IPS-18c (cell line): ENCODE measurements at regions not wholly inside any gene's neighbourhood (a gene's known extent, or its start where the extent isn't known, plus 50 kb on each side); places are given as distances from the start of the nearest gene placed in this dataset.

Source experiments
- H3K4me3 ChIP-seq: 2 replicates; pipeline ENCODE4 v1.7.0; 2013; ENCODE audit warnings: low read depth, mild to moderate bottlenecking, low read length, moderate library complexity; ENCODE audit not compliant: insufficient read depth
- H3K9me3 ChIP-seq: one replicate; pipeline ENCODE4 v1.6.1; 2013; ENCODE audit warnings: mild to moderate bottlenecking, low read length, moderate library complexity; ENCODE audit not compliant: control insufficient read depth, insufficient read depth

DNA sequence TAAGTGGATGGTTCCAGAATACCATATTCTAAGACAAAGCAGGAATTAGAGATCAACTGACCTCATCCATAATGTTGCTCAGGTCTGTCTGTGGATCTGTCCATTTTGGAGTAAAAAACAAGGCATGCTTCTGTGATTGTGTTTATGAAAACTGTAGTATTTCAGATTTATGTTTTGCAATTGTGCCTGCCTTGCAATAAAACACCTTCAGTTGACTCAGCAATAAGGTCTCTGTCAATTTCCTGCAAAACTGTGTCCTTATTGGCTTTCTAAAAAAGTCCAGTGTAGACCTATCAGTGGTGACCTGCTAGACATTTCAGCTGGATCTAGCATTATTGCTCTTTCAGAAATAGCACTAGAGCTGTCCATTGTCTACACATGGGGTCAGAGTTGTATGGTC lies 409.5 kb upstream of the AZI2 start:
- H3K4me3 ChIP-seq, result no peak overlapping the region
- no peaks in the 10 kb centered on the region for H3K9me3 ChIP-seq

DNA sequence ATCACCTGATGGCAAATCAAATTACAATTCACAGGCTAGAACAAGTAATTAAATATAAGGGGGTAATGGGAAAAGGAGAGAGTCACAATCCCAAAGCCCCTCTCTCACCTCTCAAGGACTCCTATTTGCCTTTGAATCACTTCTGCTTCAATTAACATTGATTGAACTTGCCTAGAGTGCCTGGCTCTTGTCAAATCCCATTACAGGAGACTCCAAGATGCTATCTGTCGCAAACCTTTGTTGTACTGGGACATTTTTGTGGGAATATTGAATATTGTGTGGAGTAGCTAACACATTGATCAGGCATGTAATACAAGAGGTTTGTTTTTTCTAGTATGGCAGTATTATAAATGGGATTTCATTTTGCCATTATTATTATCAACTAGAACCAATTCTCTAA lies 412.8 kb upstream of the AZI2 start:
- H3K4me3 ChIP-seq, result no peak overlapping the region
- H3K9me3 ChIP-seq, result no peaks in the 10 kb centered on the region

DNA sequence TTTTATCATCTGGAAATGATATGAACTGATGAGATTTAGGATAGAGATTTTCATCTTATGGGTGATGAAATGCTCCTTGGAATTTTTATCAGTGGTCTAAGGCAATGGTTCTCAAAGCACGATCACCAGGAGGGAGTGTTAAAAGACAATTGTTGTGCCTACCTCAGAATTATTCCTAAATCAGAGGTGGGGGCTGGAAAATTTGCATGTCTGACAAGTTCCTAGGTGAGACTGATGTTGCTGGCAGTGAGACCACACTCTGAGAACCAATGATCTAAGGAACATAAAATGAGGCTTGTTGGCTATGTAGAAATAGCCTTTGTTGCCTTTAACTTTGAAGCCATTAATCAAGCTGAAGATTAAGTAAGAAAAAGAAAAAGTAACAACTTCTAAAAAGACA lies 416.6 kb upstream of the AZI2 start:
- H3K9me3 ChIP-seq, result no peaks in the 10 kb centered on the region

DNA sequence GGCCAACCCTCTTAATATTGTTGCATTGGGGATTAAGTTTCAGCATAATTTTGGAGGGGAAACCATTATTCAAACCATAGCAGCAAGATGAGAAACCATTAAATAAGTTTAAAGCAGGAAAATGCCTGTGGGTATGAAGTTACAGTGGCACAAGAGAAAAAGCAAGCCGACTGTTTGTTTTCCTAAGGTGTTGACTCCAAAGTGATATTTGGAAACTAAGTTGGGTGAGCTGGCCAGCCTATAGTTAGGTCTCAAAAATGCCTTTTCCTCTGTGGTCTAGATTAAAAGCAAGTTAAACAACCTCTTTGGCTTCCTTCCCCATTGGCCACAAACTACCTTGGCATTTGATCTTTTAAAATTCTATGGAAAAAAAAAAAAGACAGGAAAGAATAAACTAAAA lies 419.8 kb upstream of the AZI2 start:
- H3K9me3 ChIP-seq, result no peaks in the 10 kb centered on the region

More for the DNA sequence above, 416.6 kb upstream of the AZI2 start:
- no peak overlapping the region for H3K4me3 ChIP-seq

DNA sequence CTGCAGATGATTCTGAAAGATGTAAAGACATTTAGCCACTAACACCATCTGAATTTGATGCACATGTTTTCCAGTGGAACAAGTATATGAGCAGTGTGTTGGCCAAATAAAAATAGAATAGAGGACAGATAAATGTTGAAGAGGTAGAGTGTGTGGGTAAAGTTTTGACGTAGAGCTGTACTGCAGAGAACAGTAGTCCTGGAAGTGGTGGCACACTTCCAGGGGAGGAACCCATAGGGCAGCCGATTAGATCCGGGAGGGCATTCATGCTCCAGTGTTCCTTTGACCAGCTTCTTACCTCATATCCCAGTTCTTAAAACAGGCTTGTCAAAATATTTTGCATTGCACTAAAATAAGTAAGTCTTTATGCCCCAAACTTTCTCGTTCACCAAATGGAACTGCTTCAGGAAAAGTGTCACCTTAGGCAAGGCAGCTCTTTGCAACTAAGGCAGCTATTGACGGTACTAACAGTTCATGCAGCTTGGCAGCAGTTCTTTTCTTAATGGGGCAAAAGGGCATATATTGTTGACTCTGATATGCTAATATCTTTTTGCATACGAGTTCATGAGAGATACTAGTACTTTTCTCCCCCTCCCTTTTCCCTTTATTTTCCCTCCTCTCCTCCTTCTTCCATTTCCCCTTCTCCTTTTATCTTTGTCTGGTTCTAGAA lies 429.3 kb upstream of the AZI2 start:
- Histone ChIP-seq H3K4me3 (no peak overlapping the region), H3K9me3 (no peaks in the 10 kb centered on the region)

More for the DNA sequence above, 419.8 kb upstream of the AZI2 start:
- no peak overlapping the region for H3K4me3 ChIP-seq

DNA sequence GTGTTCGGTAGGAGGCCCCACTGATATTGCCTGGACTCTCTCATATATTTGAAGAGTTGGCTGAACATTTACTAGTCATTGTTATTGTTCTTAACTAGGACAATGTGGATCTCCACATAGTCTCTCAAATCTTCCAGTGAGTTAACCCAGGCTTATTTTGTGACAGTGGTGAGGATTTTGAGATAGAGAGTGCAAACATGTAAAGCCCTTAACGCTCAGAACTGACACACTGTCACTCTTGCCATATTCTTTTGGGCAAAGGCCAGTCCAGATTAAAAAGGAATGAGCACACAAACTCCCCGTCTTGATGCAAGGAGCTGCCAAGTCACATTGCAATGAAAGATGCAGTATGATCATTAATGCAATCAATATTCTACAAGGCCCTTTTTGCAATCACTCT lies 431.9 kb upstream of the AZI2 start:
- Histone ChIP-seq H3K4me3 (no peak overlapping the region), H3K9me3 (no peaks in the 10 kb centered on the region)

DNA sequence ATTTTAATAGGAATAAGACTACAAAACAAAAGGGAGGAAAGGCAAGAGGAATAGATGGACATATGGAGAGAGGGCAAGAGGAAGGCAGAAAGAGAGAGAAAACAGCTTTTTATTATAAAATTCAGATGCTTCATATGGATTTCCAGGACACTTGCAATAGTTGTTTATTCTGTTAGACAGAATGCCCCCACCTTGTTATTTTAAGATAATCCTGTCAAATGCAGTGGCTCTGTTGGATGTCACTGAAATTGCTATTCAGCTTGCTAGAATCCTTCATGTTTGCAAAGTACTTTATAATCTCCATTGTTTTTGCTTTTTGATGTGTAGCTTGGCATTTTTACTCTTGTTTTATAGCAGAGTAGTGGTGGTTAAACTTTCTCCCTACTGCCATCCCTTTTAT lies 432.4 kb upstream of the AZI2 start:
- Histone ChIP-seq H3K9me3 (no peaks in the 10 kb centered on the region), H3K4me3 (no peak overlapping the region)

DNA sequence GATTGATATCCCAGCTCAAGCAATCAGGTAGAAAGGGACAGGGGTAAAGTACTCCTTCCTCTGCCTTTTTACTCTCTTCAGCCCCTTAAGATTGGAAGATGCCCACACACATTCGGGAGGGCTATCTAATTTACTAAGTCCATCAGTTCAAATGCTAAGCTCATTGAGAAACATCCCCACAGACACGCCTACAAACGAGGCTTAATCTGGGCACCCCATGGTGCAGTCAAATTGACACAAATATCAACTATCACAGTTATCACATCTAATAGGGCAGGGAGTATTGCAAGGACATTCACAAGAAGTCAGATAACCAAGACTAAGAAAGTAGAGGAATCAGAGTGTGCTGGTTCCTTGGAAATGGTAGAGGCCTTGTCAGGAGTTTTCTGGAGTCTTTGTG lies 437.8 kb upstream of the AZI2 start:
- Histone ChIP-seq H3K4me3 (no peak overlapping the region), H3K9me3 (no peaks in the 10 kb centered on the region)

DNA sequence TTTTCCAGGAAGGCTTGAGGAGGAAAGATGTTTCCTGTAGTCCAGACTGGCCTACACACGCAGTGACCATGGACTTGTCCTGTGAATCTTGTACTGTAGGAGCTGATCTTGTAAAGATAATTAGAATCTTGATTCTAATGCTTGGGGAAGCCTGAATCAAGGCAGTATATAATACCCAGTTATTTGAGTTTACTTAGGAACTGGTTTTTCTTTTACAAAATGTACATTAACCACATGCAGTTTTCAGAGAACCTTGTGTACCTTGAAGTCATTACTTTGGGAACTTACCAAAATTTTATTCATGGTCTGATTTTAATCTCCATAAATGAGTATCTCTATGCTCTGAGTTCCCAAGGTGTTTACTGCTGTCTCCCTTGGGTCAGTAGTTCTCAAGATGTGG lies 439.9 kb upstream of the AZI2 start:
- Histone ChIP-seq H3K4me3 (no peak overlapping the region), H3K9me3 (no peaks in the 10 kb centered on the region)

DNA sequence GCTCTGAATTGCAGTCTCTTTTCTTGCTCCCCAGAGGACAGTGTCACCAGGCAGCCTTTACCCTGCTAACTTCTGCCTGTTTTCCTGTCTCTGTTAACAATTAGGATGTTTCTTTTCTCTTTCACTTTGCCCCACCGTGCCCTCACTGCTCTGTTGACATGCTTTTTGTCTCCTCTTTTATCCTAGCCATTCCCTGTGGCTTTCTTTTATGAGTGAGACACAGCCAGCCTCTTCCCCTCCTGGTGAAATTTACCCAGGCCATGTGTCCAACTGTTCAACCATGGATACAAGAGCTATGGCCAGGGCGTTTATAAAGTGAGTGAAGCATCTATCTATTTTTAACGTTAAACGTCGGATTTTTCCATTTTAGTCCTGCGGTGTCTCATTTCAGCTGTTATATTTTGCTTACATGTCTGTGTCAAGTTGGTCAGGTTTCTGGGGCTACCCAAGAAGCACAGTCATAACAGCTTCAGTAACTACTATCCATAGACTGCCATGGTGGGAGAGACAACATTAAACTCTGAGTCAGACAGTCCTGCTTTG lies 443.2 kb upstream of the AZI2 start:
- Histone ChIP-seq H3K9me3 (no peaks in the 10 kb centered on the region), H3K4me3 (no peak overlapping the region)

DNA sequence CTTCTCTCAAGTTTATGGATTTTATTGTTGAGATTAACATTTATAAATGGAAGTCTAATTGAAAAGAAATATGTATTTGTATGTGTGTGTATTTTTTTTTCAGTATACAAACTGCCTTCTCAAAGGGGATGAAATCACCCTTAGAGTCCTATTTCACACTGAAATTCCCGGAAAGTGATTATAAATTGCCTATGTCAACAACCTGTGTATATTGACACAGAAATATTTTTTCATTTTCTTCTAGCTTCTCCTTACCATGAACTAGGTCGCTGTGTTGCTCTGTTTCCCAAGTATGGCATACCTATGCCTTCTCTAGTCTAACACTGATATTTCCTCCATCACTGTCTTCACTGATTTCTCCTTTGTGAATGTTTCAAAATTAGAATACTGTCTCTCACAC lies 444.0 kb upstream of the AZI2 start:
- Histone ChIP-seq H3K4me3 (no peak overlapping the region), H3K9me3 (no peaks in the 10 kb centered on the region)

DNA sequence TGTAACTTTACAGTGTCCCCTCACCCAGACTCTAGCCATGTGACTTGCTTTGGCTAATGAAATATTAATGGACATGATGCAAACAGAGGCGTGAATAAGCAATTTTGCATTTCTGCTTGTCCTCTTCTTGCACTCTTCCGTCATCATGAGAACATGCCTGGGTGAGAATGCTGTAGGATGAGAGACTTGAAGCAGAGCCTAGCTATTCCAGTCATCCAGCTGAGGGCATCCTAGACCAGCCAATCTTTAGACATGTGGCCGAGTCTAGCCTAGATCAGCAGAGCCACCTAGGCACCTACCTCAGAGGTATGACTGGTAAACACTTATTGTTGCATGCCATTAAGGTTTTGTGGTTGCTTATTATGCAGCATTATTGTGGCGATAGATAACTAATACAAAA lies 450.5 kb upstream of the AZI2 start:
- Histone ChIP-seq H3K9me3 (no peaks in the 10 kb centered on the region), H3K4me3 (no peak overlapping the region)

DNA sequence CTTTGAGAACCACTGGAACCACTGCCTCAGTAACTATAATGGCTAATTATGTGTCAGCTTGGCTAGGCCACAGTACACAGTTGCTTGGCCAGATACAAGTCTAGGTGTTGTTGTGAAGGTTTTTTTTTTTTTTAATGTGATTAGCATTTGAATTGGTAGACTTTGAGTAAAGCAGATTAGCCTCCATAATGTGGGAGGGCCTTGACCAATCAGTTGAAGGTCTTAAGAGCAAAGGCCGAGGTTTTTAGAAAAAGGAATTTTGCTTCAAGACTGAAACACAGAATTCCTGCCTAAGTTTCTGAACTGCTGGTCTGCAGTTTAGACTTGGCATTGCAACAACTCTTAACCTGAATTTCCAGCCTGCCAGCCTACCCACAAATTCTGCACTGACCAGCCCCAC lies 451.6 kb upstream of the AZI2 start:
- H3K9me3 ChIP-seq, result no peaks in the 10 kb centered on the region
- H3K4me3 ChIP-seq, result no peak overlapping the region

DNA sequence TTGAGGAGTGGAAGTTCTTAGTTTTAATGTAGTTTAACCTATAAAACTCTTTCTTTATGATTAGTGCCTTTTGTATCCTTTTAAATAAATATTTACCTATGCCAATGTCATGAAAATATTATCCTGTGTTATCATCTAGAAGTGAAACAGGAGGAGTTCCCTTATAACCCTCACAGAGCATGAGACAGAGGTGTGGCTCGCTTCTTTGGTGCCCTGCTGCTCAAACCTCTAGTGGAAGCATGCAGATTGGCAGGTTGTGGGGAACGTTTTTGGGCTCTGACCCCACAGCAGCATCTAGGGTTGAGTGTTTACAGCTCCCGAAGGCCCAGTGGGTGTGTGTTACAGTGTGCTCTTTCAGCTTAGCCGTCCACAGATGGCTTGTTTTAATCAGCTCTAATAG lies 459.4 kb upstream of the AZI2 start:
- H3K4me3 ChIP-seq, result no peak overlapping the region
- H3K9me3 ChIP-seq, result no peaks in the 10 kb centered on the region

DNA sequence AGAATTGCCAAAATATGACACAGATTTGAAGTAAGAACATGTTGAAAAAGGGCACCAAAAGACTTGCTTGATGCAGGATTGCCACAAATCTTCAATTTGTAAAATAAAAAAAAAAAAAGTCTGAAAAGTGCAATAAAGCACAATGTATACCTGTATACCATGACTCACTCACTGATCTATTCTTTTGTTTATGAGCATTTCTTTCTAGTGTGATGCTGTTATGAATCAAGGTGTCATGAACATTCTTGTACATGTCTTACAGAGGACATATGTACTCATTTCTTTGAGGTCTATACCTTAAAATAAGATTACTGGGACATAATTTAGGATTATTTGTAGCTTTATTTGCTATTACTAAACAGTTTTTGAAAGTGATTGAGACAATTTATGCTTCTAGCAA lies 464.9 kb upstream of the RBMS3 start:
- no peak overlapping the region for H3K4me3 ChIP-seq
- peaks cover 2% of the 10 kb centered on the region for H3K9me3 ChIP-seq

DNA sequence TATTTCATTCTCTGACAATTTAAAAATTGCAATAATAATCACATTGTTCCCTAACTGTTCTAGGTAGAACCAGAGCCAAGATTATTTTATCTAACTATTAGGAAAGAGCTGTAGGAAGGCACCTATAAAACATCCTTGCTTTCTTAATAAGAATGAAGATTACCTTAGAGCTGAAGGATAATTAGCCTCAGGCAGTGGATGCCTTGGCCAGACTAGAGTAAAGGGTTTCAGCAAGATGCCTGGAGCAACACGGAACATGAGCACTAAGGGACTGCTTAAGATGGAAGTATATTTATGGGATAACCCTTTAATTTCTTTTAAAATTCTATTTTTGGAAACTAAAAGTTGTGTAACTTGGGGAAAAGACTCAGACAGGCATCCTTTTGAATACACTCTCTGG lies 456.6 kb upstream of the RBMS3 start:
- Histone ChIP-seq H3K9me3 (no peaks in the 10 kb centered on the region), H3K4me3 (no peak overlapping the region)

DNA sequence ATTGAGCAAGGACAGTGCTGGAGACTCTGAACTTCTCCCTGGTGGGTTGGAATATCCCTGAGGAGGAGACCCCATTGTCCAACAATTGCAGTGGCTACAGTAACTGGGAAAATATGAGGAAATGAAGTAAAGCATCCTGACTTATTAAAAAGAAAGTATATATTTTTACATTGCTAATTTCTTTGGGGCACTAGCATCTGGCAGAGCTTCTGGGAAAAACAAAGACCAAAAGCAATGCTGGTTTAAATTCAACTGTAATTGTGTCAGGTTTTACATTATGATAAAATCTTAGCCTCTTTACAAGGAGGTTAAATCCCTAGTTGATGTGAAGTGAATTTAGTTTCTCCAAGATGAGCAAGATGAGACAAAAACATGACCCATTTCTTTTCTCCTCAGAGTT lies 454.0 kb upstream of the RBMS3 start:
- H3K4me3 ChIP-seq, result no peak overlapping the region
- no peaks in the 10 kb centered on the region for H3K9me3 ChIP-seq

DNA sequence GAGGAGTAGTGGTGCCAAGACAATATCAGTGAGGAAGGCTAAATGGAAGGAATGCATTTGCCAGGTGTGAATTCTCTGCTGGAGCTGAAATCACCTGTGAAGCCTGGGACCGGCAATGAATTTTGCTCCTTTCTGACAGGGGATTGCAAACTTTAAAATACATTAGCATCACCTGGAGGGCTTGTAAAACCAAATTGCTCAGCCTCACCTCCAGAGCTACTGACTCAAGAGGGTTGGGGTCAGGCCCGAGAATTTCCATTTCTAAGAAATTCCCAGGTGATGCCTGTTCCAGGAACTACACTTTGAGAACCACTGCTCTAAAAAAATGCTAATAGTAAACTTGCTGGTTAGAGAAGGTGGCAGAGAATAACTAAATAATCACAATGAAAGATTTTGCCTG lies 445.6 kb upstream of the RBMS3 start:
- H3K9me3 ChIP-seq, result no peaks in the 10 kb centered on the region
- no peak overlapping the region for H3K4me3 ChIP-seq

DNA sequence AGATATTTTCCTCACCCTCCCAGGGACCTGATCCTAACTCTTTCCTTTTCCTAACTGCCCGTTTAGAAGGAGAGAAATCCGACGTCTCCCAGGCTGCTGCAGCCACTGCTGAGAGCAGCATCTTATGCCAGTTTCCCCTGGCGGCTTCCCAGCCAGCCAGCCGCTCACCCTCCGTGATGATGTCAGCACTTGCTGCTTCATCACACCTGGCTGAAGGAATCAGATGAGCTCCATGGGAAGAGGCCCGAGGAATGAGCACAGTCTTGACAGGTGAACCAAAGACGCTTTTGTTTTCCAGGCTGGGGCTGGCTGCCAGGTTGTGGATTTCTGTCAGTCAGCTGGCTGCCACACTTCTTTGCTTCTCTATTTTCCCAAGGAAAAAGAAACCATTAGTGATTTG lies 445.1 kb upstream of the RBMS3 start:
- H3K4me3 ChIP-seq, result no peak overlapping the region

More for the DNA sequence above, 445.1 kb upstream of the RBMS3 start:
- no peaks in the 10 kb centered on the region for H3K9me3 ChIP-seq
